KG1 (cell line): ENCODE measurements at regions not wholly inside any gene's neighbourhood (a gene's known extent, or its start where the extent isn't known, plus 50 kb on each side); places are given as distances from the start of the nearest gene placed in this dataset.
"Not testable (repeated sequence)": the region's sequence is repeated elsewhere in the genome, so short reads cannot be mapped to it uniquely, and the experiment has no call there.

Experiments used
- DNase-seq: peaks from one replicate; lab custom pipeline; 2025; lab: John Stamatoyannopoulos, UW

GRCh38 chr2:236348279-236348678 is 84.1 kb upstream of the ASB18 start:
- DNase-seq: no peak

DNA sequence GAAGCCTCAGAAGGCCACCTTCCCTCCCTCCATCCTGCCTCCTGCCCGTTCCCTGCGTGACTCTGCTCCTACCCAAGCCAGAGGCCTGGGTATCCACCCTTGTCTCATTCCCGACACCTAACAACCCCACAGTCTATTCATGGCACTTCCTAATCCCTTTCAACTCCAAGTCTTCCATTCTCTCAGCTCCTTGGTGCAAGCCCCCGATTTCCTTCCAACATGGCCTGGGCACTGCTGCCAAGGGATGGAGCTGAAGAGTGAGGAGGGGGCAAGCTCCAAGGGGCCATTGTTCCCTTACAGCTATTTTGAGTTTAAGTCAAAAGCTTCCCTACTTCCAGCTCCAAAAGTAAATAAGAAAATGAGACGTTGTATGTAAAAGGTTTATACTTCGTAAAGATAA is 84.8 kb upstream of the ASB18 start:
- DNase-seq: no peak

GRCh38 chr2:236350426-236350825 is 86.2 kb upstream of the ASB18 start:
- no peak for DNase-seq

- DNase-seq: no peak
Observed at GRCh38 chr2:236351966-236352525, 87.8 kb upstream of the ASB18 start.

DNA sequence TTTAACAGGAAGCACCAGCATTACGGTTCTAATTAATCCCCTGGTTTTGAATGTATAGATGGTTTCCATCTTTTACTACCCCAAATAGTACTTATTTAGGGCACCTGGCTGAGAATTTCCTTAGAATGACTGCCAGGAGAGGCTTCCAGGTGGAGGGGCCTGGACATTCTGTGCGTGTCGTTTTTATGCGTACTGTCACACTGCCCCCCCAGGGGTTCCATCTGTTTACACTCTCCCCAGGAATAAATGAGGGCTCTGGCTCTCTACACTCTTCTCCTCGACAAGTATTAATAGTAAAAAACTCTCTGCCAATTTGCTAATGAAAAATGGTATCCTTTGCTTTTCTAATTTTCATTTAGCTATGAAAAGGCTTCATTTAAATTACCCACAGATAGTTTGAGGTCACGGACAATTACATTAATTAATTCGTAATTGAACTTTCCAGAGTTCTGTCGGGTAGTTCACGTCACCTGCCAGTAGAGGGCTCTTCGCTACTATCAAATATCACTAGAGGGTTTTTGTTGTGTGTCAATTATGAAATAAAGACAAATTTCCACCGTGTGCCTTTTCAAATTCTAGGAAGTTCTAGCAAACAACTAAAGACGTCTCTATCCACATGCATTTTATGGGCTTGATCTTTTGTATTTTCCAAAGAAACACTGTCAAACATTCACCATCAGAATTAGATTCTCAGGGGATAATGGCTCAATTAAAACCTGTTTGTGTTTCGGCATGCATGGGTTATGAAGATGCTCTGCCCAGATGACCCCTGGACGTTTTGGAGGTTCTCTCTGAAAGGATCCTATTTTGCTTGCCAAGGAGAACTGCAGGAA is 88.8 kb upstream of the ASB18 start:
- DNase-seq: peak; percentile 4

DNA sequence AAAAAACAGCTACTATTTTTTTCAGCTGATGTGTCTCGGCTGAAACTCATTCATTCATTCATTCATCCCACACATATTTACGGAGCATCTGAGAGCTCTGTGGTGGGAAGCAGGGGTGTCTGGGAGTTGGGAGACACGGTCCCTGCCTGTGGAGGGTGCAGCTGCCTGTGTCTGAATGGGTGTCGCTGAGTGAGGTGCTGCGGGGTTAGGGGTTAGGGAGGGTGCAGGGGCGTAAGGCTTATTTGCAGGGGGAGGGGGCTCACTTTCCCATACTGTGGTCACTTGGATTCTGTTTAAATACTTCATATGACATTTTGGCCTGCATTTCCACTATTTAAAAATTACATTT is 89.4 kb upstream of the ASB18 start:
- DNase-seq: no peak

DNA sequence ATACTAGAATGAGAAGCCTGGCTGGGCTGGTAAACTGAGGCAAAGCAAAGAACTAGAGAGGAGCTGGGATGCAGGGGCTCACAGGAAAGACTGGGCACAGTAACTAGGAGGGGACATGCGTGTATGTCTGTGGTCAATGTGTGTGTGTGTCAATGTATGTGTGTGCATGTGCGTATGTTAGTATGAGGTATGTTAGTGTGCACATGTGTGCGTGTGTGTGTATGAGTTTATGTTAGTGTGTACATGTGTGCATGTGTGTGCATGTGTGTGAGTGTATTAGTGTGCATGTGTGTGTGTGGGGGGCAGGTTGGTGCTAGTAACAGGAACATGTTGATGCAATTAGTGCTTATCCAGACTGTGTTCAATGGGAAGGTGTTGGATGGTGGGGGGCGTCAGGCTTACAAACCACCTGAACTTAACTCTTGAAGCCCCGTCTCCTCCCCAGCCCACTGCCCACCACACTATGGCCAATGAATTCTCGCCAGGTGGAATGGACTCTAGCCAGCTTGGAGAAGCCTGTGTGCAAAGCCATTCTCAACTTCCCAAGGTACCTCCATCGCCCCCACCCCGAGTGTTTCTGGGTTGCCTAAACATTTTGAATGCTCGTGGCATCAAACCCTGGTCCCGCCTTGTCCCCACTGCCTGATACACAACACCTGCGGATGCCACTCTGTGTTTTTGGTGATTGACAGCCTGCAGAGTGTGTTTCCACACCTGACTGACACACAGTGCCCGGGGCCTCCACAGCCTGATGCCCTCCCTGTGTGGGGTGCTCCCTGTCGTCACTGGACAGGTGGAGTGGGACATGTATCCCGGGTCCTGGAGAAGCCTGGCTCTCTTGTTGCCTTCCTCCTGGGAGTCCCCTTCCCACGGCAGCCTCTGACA is 90.1 kb upstream of the ASB18 start:
- no peak for DNase-seq

DNA sequence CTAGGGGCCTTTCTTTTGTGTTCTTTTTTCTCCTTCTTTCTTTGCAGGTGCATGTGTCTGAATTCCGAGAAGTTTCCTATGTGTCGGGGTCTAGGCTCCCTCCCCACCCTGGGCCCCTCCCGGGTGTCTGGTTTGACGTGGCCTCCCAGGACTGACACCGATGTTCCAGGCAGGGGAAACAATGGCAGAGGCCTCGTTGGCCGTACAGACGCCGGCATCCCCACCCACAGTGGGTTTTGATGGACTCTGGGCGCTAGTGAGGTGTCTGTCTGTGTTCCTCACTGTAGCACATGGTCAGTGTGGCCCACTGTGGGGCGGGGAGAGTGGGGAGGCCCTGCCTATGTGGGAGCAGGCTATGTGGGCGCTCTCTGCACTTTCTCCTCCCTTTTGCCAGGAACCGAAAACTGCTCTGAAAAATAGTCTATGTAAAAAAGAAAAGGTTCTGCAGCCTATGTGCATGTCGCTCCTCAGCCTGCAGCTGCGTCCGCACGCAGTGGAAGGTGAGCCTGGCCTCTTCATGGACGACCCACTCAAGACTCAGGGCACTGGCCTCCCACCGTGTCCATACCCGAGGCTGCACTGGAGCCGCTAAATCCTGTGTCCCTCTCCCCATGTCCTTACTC is 90.9 kb upstream of the ASB18 start:
- no peak for DNase-seq

DNA sequence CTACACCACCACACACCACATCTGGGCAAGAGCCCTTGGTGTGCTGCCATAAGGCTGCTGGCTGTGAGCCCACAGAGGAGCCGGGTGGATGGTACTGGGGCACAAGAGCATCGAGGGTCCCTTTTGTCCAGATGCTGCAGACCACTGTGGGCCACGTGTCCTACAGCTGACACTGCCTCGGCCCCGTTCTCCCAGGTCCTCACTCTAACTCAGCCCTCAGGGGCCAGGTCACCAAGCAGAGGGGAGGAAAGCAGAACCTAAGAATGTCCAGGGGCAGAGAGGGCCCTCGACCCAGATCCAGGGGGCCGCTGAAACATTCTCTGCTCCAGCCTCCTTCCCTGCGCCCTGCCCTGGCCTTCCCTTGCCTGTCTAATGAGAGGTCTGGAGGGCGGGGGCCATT is 91.7 kb upstream of the ASB18 start:
- no peak for DNase-seq

- not testable (repeated sequence) for DNase-seq
Observed at GRCh38 chr2:236356321-236356720, 92.1 kb upstream of the ASB18 start.

GRCh38 chr2:236358482-236358881 is 94.3 kb upstream of the ASB18 start:
- not testable (repeated sequence) for DNase-seq

DNA sequence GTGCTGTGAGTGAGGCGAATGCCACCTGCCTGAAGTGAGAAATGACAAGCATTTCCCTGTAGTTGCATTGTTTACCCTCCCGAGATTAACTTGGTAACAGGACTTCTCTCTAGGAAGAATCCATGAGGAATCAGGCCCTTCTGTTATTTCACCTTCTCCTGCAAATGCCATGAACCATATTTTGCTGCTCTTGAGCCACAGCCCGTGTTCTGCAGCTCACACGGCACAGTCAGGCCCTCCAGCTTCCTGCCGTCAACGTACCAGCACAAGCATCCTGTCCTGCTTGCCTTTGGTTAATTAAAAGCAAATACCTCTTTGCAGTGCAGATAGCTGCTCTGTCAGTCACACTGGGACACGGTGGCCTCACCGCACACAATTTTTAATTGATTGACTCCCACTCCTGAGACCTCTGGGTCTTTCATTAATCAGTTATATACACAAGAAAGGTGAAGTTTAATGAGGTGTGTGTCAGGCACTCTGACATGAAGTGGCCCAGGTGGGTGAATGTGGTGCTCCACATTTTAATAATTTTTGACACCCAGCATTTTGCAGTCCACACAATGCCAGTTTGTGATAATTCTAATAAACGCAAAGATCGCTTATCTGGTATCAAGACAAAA is 95.3 kb upstream of the ASB18 start:
- DNase-seq: no peak

- DNase-seq: no peak
Observed at GRCh38 chr2:236360496-236360895, 96.3 kb upstream of the ASB18 start.

DNA sequence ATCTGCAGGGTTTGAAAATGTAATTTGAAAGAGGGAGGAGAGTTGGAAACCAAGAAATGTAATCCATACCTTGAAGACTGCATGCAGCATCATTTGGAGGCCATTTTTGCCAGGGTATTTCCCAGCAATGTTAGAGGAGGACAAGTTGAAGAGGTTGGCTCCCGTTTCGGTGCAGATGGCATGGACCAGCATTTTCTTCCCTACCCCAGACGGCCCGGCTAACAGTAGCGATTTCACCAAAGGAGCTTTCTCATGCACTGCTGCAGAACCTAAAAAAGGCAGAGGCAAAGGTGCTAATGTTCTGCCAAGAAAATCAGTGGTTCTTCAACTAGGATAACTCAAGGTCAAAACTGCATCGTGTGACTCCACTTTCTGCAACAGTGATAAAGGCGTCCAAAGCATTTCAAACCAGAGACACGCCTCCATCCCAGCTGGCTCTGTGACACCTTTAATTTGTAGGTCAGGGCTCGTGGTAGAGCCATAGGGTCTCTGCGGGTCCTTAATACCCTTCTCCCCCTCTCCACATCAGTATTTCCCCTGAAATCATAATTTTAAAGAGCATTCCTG is 99.6 kb upstream of the ASB18 start:
- DNase-seq: no peak

GRCh38 chr2:236365258-236366048 is 101.2 kb upstream of the ASB18 start:
- no peak for DNase-seq

DNA sequence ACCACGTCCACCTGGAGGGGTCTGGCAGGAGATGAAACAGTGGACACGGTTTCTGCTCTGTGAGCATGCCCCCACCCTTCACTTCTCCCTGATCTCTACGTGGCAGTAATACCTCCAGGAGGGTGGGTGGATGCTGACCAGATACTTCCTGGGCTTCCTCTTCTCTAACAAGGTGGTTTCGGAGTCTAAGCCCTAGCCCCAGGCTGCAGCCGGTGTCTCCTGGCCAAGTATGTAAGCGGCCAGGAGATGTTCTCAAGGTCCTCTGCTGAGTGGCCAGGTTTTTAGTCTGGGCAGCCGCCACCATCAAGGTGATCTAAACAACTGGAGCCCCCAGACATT is 101.8 kb upstream of the ASB18 start:
- no peak for DNase-seq

DNA sequence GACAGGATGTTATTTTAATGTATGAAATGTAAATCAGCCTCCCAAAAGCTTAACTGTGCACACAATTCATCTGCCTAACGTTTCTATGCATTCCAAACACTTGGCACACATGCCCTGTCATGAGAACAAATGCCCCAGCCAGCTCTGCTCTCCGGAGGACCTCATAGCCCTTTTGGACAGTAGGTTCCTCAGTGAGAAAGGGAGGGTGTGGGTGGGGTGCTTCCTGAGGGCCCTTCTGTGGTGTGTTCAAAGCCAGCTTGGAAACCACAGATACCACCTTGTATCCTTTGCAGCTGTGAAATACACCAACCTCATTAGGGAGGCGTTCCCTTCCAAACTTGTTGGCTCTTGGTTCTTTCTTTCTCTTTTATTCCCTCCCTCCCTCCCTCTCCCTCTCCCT is 102.2 kb upstream of the ASB18 start:
- DNase-seq: peak; percentile 14

GRCh38 chr2:236367506-236368289 is 103.5 kb upstream of the ASB18 start:
- DNase-seq: no peak

- no peak for DNase-seq
Observed at GRCh38 chr2:236369661-236370062, 105.5 kb upstream of the ASB18 start.

GRCh38 chr2:236370847-236371409 is 106.7 kb upstream of the ASB18 start:
- DNase-seq: no peak
